G401 (cell line): ENCODE measurements at regions not wholly inside any gene's neighbourhood (a gene's known extent, or its start where the extent isn't known, plus 50 kb on each side); places are given as distances from the start of the nearest gene placed in this dataset.

Experiments
- DNase-seq: peaks from one replicate; pipeline ENCODE4 v3.0.0-alpha.2; 2015; ENCODE audit warnings: low spot score
- in situ Hi-C: cut with HindIII; loops from 2 replicates; pipeline ENCODE4 v1.10.0; 2016; ENCODE audit warnings: low sequenced_read_pairs, mixed read lengths

GRCh38 chr20:62589720-62590119 lies 52.6 kb upstream of the SLCO4A1 start:
- in situ Hi-C loops, result no loop called here
- DNase-seq, result no peak

- in situ Hi-C loops, result no loop called here
- no peak for DNase-seq
Measured at GRCh38 chr20:62590309-62591121, 51.8 kb upstream of the SLCO4A1 start.

DNA sequence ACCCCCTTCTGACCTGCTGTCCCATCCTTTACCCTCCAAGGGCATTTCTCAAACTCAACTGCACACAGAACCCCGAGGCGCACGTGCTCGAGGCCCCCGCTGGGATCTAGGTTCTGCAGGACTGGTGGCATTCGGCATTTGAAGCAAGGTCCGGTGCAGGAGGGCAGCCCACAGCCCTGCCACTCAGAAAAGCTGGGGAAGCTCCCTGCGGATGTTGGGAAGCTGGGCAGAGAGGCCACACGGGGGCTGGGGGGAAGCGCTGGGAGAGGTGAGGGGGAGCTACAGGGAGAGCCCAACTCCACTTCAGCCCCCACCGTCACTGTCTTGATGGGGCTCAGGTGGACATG lies 51.2 kb upstream of the SLCO4A1 start:
- DNase-seq, result no peak
- in situ Hi-C loops, result no loop called here

GRCh38 chr20:62591591-62591990 lies 50.7 kb upstream of the SLCO4A1 start:
- in situ Hi-C loops, result no loop called here

More at GRCh38 chr20:62591591-62591990, 50.7 kb upstream of the SLCO4A1 start:
- DNase-seq, result no peak
